ENCODE measurements at regions not wholly inside any gene's neighbourhood (a gene's known extent, or its start where the extent isn't known, plus 50 kb on each side); places are given as distances from the start of the nearest gene placed in this dataset.

DNA sequence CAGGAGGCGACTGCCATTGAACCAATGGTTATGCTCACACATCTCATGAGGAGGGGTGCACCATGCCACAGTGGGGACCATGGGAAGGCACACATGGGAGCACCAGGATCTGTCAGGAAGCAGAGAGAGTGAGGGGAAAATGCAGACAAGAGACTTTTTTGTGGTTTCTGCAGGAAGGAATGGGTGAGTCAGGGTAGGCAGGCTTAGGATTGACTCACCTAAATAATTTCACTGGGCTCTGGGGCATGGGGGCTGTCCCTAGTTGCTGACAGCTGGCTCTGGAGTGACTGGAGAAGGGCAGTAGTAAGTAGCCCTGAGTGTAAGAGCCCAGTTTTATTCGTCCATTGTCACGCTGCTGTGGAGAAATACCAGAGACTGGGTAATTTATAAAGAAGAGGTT, 202.4 kb downstream of the AXIN2 start:
- no peaks in the 10 kb centered on the region for H3K27me3 ChIP-seq
- H3K36me3 ChIP-seq = no peaks in the 10 kb centered on the region
- TF ChIP-seq POLR2AphosphoS5 (IDR thresholded peaks at IDR 0.05; ENCODE audit: insufficient read depth in 1 of 2, low read depth in 1 of 2) (no peak), POLR2A (IDR thresholded peaks at IDR 0.05) (no peak)
- TF ChIP-seq, protein P1, sequence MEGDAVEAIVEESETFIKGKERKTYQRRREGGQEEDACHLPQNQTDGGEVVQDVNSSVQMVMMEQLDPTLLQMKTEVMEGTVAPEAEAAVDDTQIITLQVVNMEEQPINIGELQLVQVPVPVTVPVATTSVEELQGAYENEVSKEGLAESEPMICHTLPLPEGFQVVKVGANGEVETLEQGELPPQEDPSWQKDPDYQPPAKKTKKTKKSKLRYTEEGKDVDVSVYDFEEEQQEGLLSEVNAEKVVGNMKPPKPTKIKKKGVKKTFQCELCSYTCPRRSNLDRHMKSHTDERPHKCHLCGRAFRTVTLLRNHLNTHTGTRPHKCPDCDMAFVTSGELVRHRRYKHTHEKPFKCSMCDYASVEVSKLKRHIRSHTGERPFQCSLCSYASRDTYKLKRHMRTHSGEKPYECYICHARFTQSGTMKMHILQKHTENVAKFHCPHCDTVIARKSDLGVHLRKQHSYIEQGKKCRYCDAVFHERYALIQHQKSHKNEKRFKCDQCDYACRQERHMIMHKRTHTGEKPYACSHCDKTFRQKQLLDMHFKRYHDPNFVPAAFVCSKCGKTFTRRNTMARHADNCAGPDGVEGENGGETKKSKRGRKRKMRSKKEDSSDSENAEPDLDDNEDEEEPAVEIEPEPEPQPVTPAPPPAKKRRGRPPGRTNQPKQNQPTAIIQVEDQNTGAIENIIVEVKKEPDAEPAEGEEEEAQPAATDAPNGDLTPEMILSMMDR (IDR thresholded peaks at IDR 0.05) = no peak
- intact Hi-C loops (cut with DNase I) = no loop called here
- H3K4me3 ChIP-seq = no peak overlapping the region
- H3K27ac ChIP-seq = no peak overlapping the region
- H3K9me3 ChIP-seq = no peaks in the 10 kb centered on the region
- DNase-seq (ENCODE audit: extremely low spot score in 2 of 2) = no peak
- H3K4me1 ChIP-seq = no peaks in the 10 kb centered on the region

DNA sequence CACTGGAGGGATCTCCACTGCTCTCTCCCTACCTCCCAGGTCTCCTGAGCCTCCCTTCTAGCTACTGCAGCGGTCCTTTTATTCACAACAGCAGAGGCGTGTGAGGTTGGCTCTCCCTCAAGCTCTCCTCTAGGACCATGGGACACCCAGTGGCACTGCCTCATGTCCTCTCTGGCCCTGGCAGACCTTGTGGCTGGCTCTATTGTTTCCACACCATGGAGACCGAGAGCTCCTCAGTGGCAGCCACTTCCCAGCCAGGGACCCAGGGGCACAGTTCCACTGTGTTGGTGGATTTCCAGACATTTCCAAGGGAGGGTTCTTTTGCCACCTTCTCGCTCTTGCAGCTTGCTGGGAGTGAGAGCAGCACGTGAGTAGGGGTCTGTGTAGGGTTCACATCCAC, 204.9 kb downstream of the AXIN2 start:
- Histone ChIP-seq H3K27me3 (no peaks in the 10 kb centered on the region), H3K4me3 (no peak overlapping the region), H3K36me3 (no peaks in the 10 kb centered on the region), H3K27ac (no peak overlapping the region), H3K9me3 (no peaks in the 10 kb centered on the region), H3K4me1 (no peaks in the 10 kb centered on the region)
- intact Hi-C loops (cut with DNase I) = no loop called here
- TF ChIP-seq POLR2A (IDR thresholded peaks at IDR 0.05) = no peak
- TF ChIP-seq, protein P1 (IDR thresholded peaks at IDR 0.05) = no peak
- TF ChIP-seq POLR2AphosphoS5 (IDR thresholded peaks at IDR 0.05; ENCODE audit: insufficient read depth in 1 of 2, low read depth in 1 of 2) = no peak
- no peak for DNase-seq (ENCODE audit: extremely low spot score in 2 of 2)

DNA sequence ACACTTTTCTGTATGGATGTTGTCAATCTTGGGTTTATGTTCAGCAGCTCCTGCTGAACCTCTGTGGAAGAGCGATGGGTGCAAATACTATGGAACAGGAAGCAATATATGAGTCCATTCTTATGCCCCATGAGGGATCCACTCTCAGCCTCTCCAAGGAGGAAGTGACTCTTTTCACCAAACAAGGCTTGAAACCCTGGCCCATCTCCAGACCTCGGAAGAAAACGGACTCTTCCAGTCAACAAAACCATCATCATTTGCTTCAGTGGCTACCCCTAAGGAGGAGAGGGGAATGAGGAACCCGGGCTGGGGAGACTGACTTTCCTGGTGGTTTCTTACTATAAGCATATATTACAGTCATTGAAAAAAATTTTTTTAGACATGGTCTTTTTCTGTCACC, 206.2 kb downstream of the AXIN2 start:
- Histone ChIP-seq H3K36me3 (no peaks in the 10 kb centered on the region), H3K9me3 (no peaks in the 10 kb centered on the region), H3K4me3 (no peak overlapping the region), H3K27ac (no peak overlapping the region), H3K4me1 (no peaks in the 10 kb centered on the region), H3K27me3 (no peaks in the 10 kb centered on the region)
- DNase-seq (ENCODE audit: extremely low spot score in 2 of 2) = no peak
- TF ChIP-seq POLR2A (IDR thresholded peaks at IDR 0.05) = no peak
- TF ChIP-seq, protein P1 (IDR thresholded peaks at IDR 0.05) = no peak
- TF ChIP-seq POLR2AphosphoS5 (IDR thresholded peaks at IDR 0.05; ENCODE audit: insufficient read depth in 1 of 2, low read depth in 1 of 2) = no peak
- intact Hi-C loops (cut with DNase I) = no loop called here

DNA sequence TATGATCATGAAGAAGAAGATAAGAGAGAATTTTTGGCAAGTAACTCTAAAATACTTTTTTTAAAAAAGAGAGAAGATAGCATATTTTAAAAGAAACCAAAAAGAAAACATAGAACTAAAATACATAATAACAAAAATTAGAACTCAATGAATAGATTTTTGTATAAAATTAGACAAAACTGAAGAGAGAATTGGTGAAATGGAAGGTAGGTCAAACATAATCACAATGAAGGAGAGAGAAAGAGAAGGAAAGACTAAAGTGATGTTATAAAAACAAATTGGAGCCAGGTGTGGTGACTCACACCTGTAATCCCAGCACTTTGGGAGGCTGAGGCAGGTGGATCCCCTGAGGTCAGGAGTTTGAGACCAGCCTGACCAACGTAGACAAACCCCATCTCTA, 211.5 kb downstream of the AXIN2 start:
- intact Hi-C loops (cut with DNase I) = no loop called here
- TF ChIP-seq POLR2AphosphoS5 (IDR thresholded peaks at IDR 0.05; ENCODE audit: insufficient read depth in 1 of 2, low read depth in 1 of 2) (no peak), POLR2A (IDR thresholded peaks at IDR 0.05) (no peak)
- TF ChIP-seq, protein P1 (IDR thresholded peaks at IDR 0.05) = no peak
- no peaks in the 10 kb centered on the region for H3K27me3 ChIP-seq
- H3K4me1 ChIP-seq = no peaks in the 10 kb centered on the region
- no peaks in the 10 kb centered on the region for H3K36me3 ChIP-seq
- H3K9me3 ChIP-seq = no peaks in the 10 kb centered on the region
- no peak overlapping the region for H3K4me3 ChIP-seq
- no peak for DNase-seq (ENCODE audit: extremely low spot score in 2 of 2)
- H3K27ac ChIP-seq = no peak overlapping the region

DNA sequence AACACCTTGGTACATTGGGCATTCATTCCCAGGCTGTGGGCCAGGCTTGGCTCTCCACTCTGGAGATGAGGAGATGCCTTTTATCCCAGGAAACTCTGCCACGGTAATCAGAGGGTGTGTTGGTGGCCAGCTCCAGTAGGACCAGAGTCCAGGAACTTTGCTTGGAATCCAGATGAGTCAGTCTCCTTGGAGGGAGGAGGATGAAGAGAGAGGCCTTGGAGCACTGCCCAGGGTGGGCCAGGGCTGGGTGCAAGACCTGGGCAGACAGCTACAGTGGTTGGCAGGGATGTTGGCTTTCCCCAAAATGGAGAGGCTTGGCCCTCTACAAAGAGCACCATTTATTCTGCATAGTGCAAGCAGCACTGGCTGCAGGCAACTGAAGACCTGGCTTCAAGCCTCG, 209.0 kb downstream of the RGS9 start:
- no peak for DNase-seq (ENCODE audit: extremely low spot score in 2 of 2)
- intact Hi-C loops (cut with DNase I) = no loop called here
- H3K4me1 ChIP-seq = no peaks in the 10 kb centered on the region
- H3K4me3 ChIP-seq = no peak overlapping the region
- TF ChIP-seq POLR2AphosphoS5 (IDR thresholded peaks at IDR 0.05; ENCODE audit: insufficient read depth in 1 of 2, low read depth in 1 of 2) (no peak), POLR2A (IDR thresholded peaks at IDR 0.05) (no peak)
- TF ChIP-seq, protein P1 (IDR thresholded peaks at IDR 0.05) = no peak
- no peaks in the 10 kb centered on the region for H3K27me3 ChIP-seq
- H3K36me3 ChIP-seq = no peaks in the 10 kb centered on the region
- H3K27ac ChIP-seq = no peak overlapping the region
- H3K9me3 ChIP-seq = no peaks in the 10 kb centered on the region

All from vagina (tissue), 2 donors.